Fibroblast of lung (primary cell): ENCODE measurements at regions not wholly inside any gene's neighbourhood (a gene's known extent, or its start where the extent isn't known, plus 50 kb on each side); places are given as distances from the start of the nearest gene placed in this dataset.

Experiments used
- DNase-seq, 2 donors: peaks; one replicate each; pipeline versions ENCODE4 v3.0.0 to v3.0.0-alpha.2; 2010; ENCODE audit warnings: low read depth in 2 of 2
- H2AFZ ChIP-seq: 2 replicates; pipeline ENCODE4 v1.5.1; 2012; ENCODE audit warnings: low read length, control low read depth, inconsistent platforms
- H3K27ac ChIP-seq: 2 replicates; pipeline ENCODE4 v1.5.1; 2011; ENCODE audit warnings: low read length, control low read depth; ENCODE audit not compliant: insufficient read depth
- H3K27me3 ChIP-seq: 2 replicates; pipeline ENCODE4 v1.5.1; 2011; ENCODE audit warnings: mild to moderate bottlenecking, low read length; ENCODE audit not compliant: control insufficient read depth, insufficient read depth
- H3K36me3 ChIP-seq: 2 replicates; pipeline ENCODE4 v1.5.1; 2011; ENCODE audit warnings: low read length; ENCODE audit not compliant: control insufficient read depth, insufficient read depth
- H3K4me1 ChIP-seq: 2 replicates; pipeline ENCODE4 v1.5.1; 2011; ENCODE audit warnings: low read length; ENCODE audit not compliant: control insufficient read depth, insufficient read depth; ENCODE audit errors: extremely low read depth
- H3K4me2 ChIP-seq: 2 replicates; pipeline ENCODE4 v1.5.1; 2011; ENCODE audit warnings: low read length, control low read depth; ENCODE audit not compliant: insufficient read depth; ENCODE audit errors: extremely low read depth
- H3K4me3 ChIP-seq, 4 experiments: fragments of 200-600 bp in 1 of 4; sonication (generic) in 1 of 4; replicated peaks in 1 of 4; 2 replicates each; pipeline ENCODE4 v1.5.1; 2011 to 2016; ENCODE audit warnings: low read length in 4 of 4, low read depth in 3 of 4, mild to moderate bottlenecking in 3 of 4, control low read depth in 2 of 4, inconsistent platforms in 1 of 4, mixed read lengths in 1 of 4; ENCODE audit not compliant: insufficient read depth in 1 of 4; ENCODE audit errors: control extremely low read depth in 1 of 4
- H3K79me2 ChIP-seq: 2 replicates; pipeline ENCODE4 v1.5.1; 2012; ENCODE audit warnings: mild to moderate bottlenecking, low read length, inconsistent platforms; ENCODE audit not compliant: control insufficient read depth, insufficient read depth
- H3K9ac ChIP-seq: 2 replicates; pipeline ENCODE4 v1.5.1; 2011; ENCODE audit warnings: mild to moderate bottlenecking, low read length, control low read depth; ENCODE audit not compliant: insufficient read depth
- H3K9me3 ChIP-seq: 2 replicates; pipeline ENCODE4 v1.5.1; 2012; ENCODE audit warnings: low read depth, low read length; ENCODE audit not compliant: control insufficient read depth, insufficient read depth
- H4K20me1 ChIP-seq: 2 replicates; pipeline ENCODE4 v1.5.1; 2011; ENCODE audit warnings: low read length; ENCODE audit not compliant: control insufficient read depth, insufficient read depth; ENCODE audit errors: extremely low read depth
- CTCF ChIP-seq, 2 donors: IDR thresholded peaks in 1 of 2; conservative IDR thresholded peaks in 1 of 2; 1 replicate in 1 of 2; 2 replicates in 1 of 2; pipeline ENCODE4 v1.5.1; 2011 to 2012; ENCODE audit warnings: low read length in 2 of 2, control low read depth in 1 of 2, inconsistent platforms in 1 of 2, low read depth in 1 of 2, mild to moderate bottlenecking in 1 of 2
- EZH2 ChIP-seq: IDR thresholded peaks from 2 replicates; pipeline ENCODE4 v1.5.1; 2012; ENCODE audit warnings: low read length, control low read depth, mild to moderate bottlenecking; ENCODE audit errors: missing control alignments

- Histone ChIP-seq H3K9me3 (no peaks in the 10 kb centered on the region), H3K9ac (no peak overlapping the region), H2AFZ (no peak overlapping the region), H3K79me2 (no peaks in the 10 kb centered on the region), H3K36me3 (no peaks in the 10 kb centered on the region), H3K27ac (no peak overlapping the region), H3K4me3 (no peak overlapping the region), H3K4me2 (no peak overlapping the region), H4K20me1 (no peaks in the 10 kb centered on the region), H3K4me1 (no peaks in the 10 kb centered on the region), H3K27me3 (peaks cover 5% of the 10 kb centered on the region)
- DNase-seq, result no peak
- no peak for TF ChIP-seq EZH2
- TF ChIP-seq CTCF (conservative IDR thresholded peaks at IDR 0.05 in 1 of 2, IDR thresholded peaks at IDR 0.05 in 1 of 2; ENCODE audit: low read depth in 1 of 2, low read length in 2 of 2), result no peak
Observed at GRCh38 chr2:151171186-151171585, 90.5 kb downstream of the RBM43 start.

- no peaks in the 10 kb centered on the region for H3K4me1 ChIP-seq
- no peak overlapping the region for H3K27ac ChIP-seq
- DNase-seq, result no peak
- no peaks in the 10 kb centered on the region for H4K20me1 ChIP-seq
- no peak overlapping the region for H3K4me3 ChIP-seq
- H3K9ac ChIP-seq, result no peak overlapping the region
- TF ChIP-seq CTCF (conservative IDR thresholded peaks at IDR 0.05 in 1 of 2, IDR thresholded peaks at IDR 0.05 in 1 of 2; ENCODE audit: low read depth in 1 of 2, low read length in 2 of 2) (no peak), EZH2 (no peak)
- no peaks in the 10 kb centered on the region for H3K79me2 ChIP-seq
- H3K4me2 ChIP-seq, result no peak overlapping the region
- no peaks in the 10 kb centered on the region for H3K9me3 ChIP-seq
- no peak overlapping the region for H2AFZ ChIP-seq
- no peaks in the 10 kb centered on the region for H3K36me3 ChIP-seq
- H3K27me3 ChIP-seq, result no peaks in the 10 kb centered on the region
Observed at GRCh38 chr2:151166410-151166809, 95.3 kb downstream of the RBM43 start.

GRCh38 chr2:151165105-151165684 lies 96.5 kb downstream of the RBM43 start:
- Histone ChIP-seq H2AFZ (no peak overlapping the region), H3K9ac (no peak overlapping the region), H3K79me2 (no peaks in the 10 kb centered on the region), H3K27ac (no peak overlapping the region), H3K36me3 (no peaks in the 10 kb centered on the region), H3K9me3 (no peaks in the 10 kb centered on the region), H3K4me3 (no peak overlapping the region), H3K27me3 (no peaks in the 10 kb centered on the region), H3K4me2 (no peak overlapping the region), H4K20me1 (no peaks in the 10 kb centered on the region), H3K4me1 (no peaks in the 10 kb centered on the region)
- no peak for DNase-seq
- TF ChIP-seq EZH2, result no peak
- no peak for TF ChIP-seq CTCF (conservative IDR thresholded peaks at IDR 0.05 in 1 of 2, IDR thresholded peaks at IDR 0.05 in 1 of 2; ENCODE audit: low read depth in 1 of 2, low read length in 2 of 2)
